IPS-18a (cell line): ENCODE measurements at regions not wholly inside any gene's neighbourhood (a gene's known extent, or its start where the extent isn't known, plus 50 kb on each side); places are given as distances from the start of the nearest gene placed in this dataset.

Source experiments
- H3K27ac ChIP-seq: one replicate; pipeline ENCODE4 v1.5.1; 2013; ENCODE audit warnings: low read length
- H3K27me3 ChIP-seq: one replicate; pipeline ENCODE4 v1.6.1; 2013; ENCODE audit warnings: mild to moderate bottlenecking, low read length; ENCODE audit not compliant: control insufficient read depth, insufficient read depth
- H3K36me3 ChIP-seq: one replicate; pipeline ENCODE4 v1.6.1; 2013; ENCODE audit warnings: low read depth, low read length; ENCODE audit not compliant: control insufficient read depth
- H3K4me1 ChIP-seq: one replicate; pipeline ENCODE4 v1.6.1; 2013; ENCODE audit warnings: low read depth, low read length; ENCODE audit not compliant: control insufficient read depth
- H3K4me3 ChIP-seq: one replicate; pipeline ENCODE4 v1.5.1; 2013; ENCODE audit warnings: low read length
- H3K9ac ChIP-seq: one replicate; pipeline ENCODE4 v1.6.1; 2013; ENCODE audit warnings: mild to moderate bottlenecking, low read length, moderate library complexity
- H3K9me3 ChIP-seq: one replicate; pipeline ENCODE4 v1.6.1; 2013; ENCODE audit warnings: low read depth, low read length; ENCODE audit not compliant: control insufficient read depth

- H3K9ac ChIP-seq: no peak overlapping the region
- no peaks in the 10 kb centered on the region for H3K36me3 ChIP-seq
Measured at GRCh38 chr3:177307391-177307790, 110.1 kb upstream of the TBL1XR1 start.

GRCh38 chr3:177307826-177308225 is 110.5 kb upstream of the TBL1XR1 start:
- H3K9ac ChIP-seq: no peak overlapping the region
- no peak overlapping the region for H3K4me3 ChIP-seq
- H3K27me3 ChIP-seq: no peaks in the 10 kb centered on the region
- no peaks in the 10 kb centered on the region for H3K9me3 ChIP-seq
- H3K27ac ChIP-seq: no peak overlapping the region
- no peaks in the 10 kb centered on the region for H3K4me1 ChIP-seq
- H3K36me3 ChIP-seq: no peaks in the 10 kb centered on the region

More at GRCh38 chr3:177307391-177307790, 110.1 kb upstream of the TBL1XR1 start:
- Histone ChIP-seq H3K4me3 (no peak overlapping the region), H3K27ac (no peak overlapping the region), H3K9me3 (no peaks in the 10 kb centered on the region), H3K27me3 (no peaks in the 10 kb centered on the region), H3K4me1 (no peaks in the 10 kb centered on the region)

GRCh38 chr3:177308286-177308685 is 111.0 kb upstream of the TBL1XR1 start:
- Histone ChIP-seq H3K4me1 (no peaks in the 10 kb centered on the region), H3K36me3 (no peaks in the 10 kb centered on the region), H3K27ac (no peak overlapping the region), H3K4me3 (no peak overlapping the region), H3K27me3 (no peaks in the 10 kb centered on the region), H3K9ac (no peak overlapping the region), H3K9me3 (no peaks in the 10 kb centered on the region)

GRCh38 chr3:177308911-177309310 is 111.6 kb upstream of the TBL1XR1 start:
- Histone ChIP-seq H3K27ac (no peak overlapping the region), H3K36me3 (no peaks in the 10 kb centered on the region), H3K27me3 (no peaks in the 10 kb centered on the region), H3K4me1 (no peaks in the 10 kb centered on the region), H3K9me3 (no peaks in the 10 kb centered on the region), H3K4me3 (no peak overlapping the region), H3K9ac (no peak overlapping the region)

- Histone ChIP-seq H3K27me3 (no peaks in the 10 kb centered on the region), H3K4me1 (no peaks in the 10 kb centered on the region), H3K9me3 (no peaks in the 10 kb centered on the region), H3K4me3 (no peak overlapping the region), H3K36me3 (no peaks in the 10 kb centered on the region), H3K9ac (no peak overlapping the region), H3K27ac (no peak overlapping the region)
Measured at GRCh38 chr3:177312491-177312890, 115.2 kb upstream of the TBL1XR1 start.

- Histone ChIP-seq H3K27me3 (no peaks in the 10 kb centered on the region), H3K9me3 (no peaks in the 10 kb centered on the region), H3K4me3 (no peak overlapping the region), H3K4me1 (no peaks in the 10 kb centered on the region), H3K9ac (no peak overlapping the region), H3K27ac (no peak overlapping the region), H3K36me3 (no peaks in the 10 kb centered on the region)
Measured at GRCh38 chr3:177314897-177315296, 117.6 kb upstream of the TBL1XR1 start.

GRCh38 chr3:177317247-177317646 is 120.0 kb upstream of the TBL1XR1 start:
- Histone ChIP-seq H3K36me3 (no peaks in the 10 kb centered on the region), H3K4me1 (no peaks in the 10 kb centered on the region), H3K9ac (no peak overlapping the region), H3K27ac (no peak overlapping the region), H3K4me3 (no peak overlapping the region), H3K27me3 (no peaks in the 10 kb centered on the region), H3K9me3 (no peaks in the 10 kb centered on the region)

GRCh38 chr3:177318559-177318958 is 121.3 kb upstream of the TBL1XR1 start:
- H3K27ac ChIP-seq: no peak overlapping the region
- H3K27me3 ChIP-seq: no peaks in the 10 kb centered on the region
- no peaks in the 10 kb centered on the region for H3K4me1 ChIP-seq
- H3K9me3 ChIP-seq: no peaks in the 10 kb centered on the region
- no peak overlapping the region for H3K9ac ChIP-seq
- H3K36me3 ChIP-seq: no peaks in the 10 kb centered on the region
- H3K4me3 ChIP-seq: no peak overlapping the region

GRCh38 chr3:177320765-177321247 is 123.5 kb upstream of the TBL1XR1 start:
- H3K9me3 ChIP-seq: no peaks in the 10 kb centered on the region
- no peak overlapping the region for H3K27ac ChIP-seq
- H3K4me1 ChIP-seq: no peaks in the 10 kb centered on the region
- no peaks in the 10 kb centered on the region for H3K27me3 ChIP-seq
- no peaks in the 10 kb centered on the region for H3K36me3 ChIP-seq
- H3K9ac ChIP-seq: no peak overlapping the region
- H3K4me3 ChIP-seq: no peak overlapping the region

- Histone ChIP-seq H3K4me1 (no peaks in the 10 kb centered on the region), H3K27ac (no peak overlapping the region), H3K27me3 (no peaks in the 10 kb centered on the region), H3K36me3 (no peaks in the 10 kb centered on the region), H3K9ac (no peak overlapping the region), H3K9me3 (no peaks in the 10 kb centered on the region), H3K4me3 (no peak overlapping the region)
Measured at GRCh38 chr3:177321819-177322218, 124.5 kb upstream of the TBL1XR1 start.

GRCh38 chr3:177322881-177323280 is 125.6 kb upstream of the TBL1XR1 start:
- Histone ChIP-seq H3K36me3 (no peaks in the 10 kb centered on the region), H3K9ac (no peak overlapping the region), H3K27me3 (no peaks in the 10 kb centered on the region), H3K27ac (no peak overlapping the region), H3K4me1 (no peaks in the 10 kb centered on the region), H3K9me3 (no peaks in the 10 kb centered on the region), H3K4me3 (no peak overlapping the region)

GRCh38 chr3:177329854-177330253 is 132.6 kb upstream of the TBL1XR1 start:
- H3K4me3 ChIP-seq: no peak overlapping the region
- no peaks in the 10 kb centered on the region for H3K4me1 ChIP-seq
- H3K36me3 ChIP-seq: no peaks in the 10 kb centered on the region
- H3K9me3 ChIP-seq: no peaks in the 10 kb centered on the region
- no peak overlapping the region for H3K9ac ChIP-seq
- H3K27ac ChIP-seq: no peak overlapping the region
- no peaks in the 10 kb centered on the region for H3K27me3 ChIP-seq
